Smooth muscle cell (in vitro differentiated cells): ENCODE measurements at regions not wholly inside any gene's neighbourhood (a gene's known extent, or its start where the extent isn't known, plus 50 kb on each side); places are given as distances from the start of the nearest gene placed in this dataset.

Experiments used
- DNase-seq: peaks from one replicate; lab custom pipeline; 2025; ENCODE audit not compliant: unreplicated experiment; lab: John Stamatoyannopoulos, UW
- H2AFZ ChIP-seq: fragments of 200-600 bp; sonication (generic); 2 replicates; pipeline ENCODE4 v1.6.0; 2016; ENCODE audit warnings: antibody characterized with exemption, low read depth, mild to moderate bottlenecking
- H3F3A ChIP-seq: fragments of 200-600 bp; sonication (generic); 2 replicates; pipeline ENCODE4 v1.6.0; 2017; ENCODE audit warnings: antibody characterized with exemption, low read depth
- H3K27ac ChIP-seq: fragments of 200-600 bp; sonication (generic); 2 replicates; pipeline ENCODE4 v1.5.1; 2016; ENCODE audit warnings: low read depth, mild to moderate bottlenecking
- H3K27me3 ChIP-seq: fragments of 200-600 bp; sonication (generic); 2 replicates; pipeline ENCODE4 v1.6.1; 2016; ENCODE audit warnings: low read depth, mild to moderate bottlenecking
- H3K36me3 ChIP-seq: fragments of 200-600 bp; sonication (generic); 2 replicates; pipeline ENCODE4 v1.5.1; 2016; ENCODE audit warnings: low read depth
- H3K4me1 ChIP-seq: fragments of 200-600 bp; sonication (generic); 2 replicates; pipeline ENCODE4 v1.5.1; 2016; ENCODE audit warnings: low read depth
- H3K4me2 ChIP-seq: fragments of 200-600 bp; sonication (generic); 2 replicates; pipeline ENCODE4 v1.6.0; 2016; ENCODE audit warnings: mild to moderate bottlenecking
- H3K4me3 ChIP-seq: fragments of 200-600 bp; sonication (generic); 2 replicates; pipeline ENCODE4 v1.5.1; 2016; ENCODE audit warnings: mild to moderate bottlenecking
- H3K79me2 ChIP-seq: fragments of 200-600 bp; sonication (generic); 2 replicates; pipeline ENCODE4 v1.6.0; 2016; ENCODE audit warnings: low read depth, mild to moderate bottlenecking
- H3K9ac ChIP-seq: fragments of 200-600 bp; sonication (generic); 2 replicates; pipeline ENCODE4 v1.6.0; 2016; ENCODE audit warnings: low read depth
- H3K9me3 ChIP-seq: fragments of 200-600 bp; sonication (generic); replicated peaks from 2 replicates; pipeline ENCODE4 v1.5.1; 2016; ENCODE audit warnings: low read depth
- H4K20me1 ChIP-seq: fragments of 200-600 bp; sonication (generic); 2 replicates; pipeline ENCODE4 v1.6.0; 2016; ENCODE audit warnings: low read depth
- CTCF ChIP-seq: fragments of 200-600 bp; sonication (generic); IDR thresholded peaks from 2 replicates; pipeline ENCODE4 v1.5.1; 2017; ENCODE audit warnings: borderline replicate concordance, mild to moderate bottlenecking, antibody characterized with exemption; ENCODE audit not compliant: insufficient read depth, poor library complexity, severe bottlenecking
- WGBS: methylation state at CpG from one replicate; pipeline ENCODE4 v1.1.7; 2016; ENCODE audit warnings: low lambda C conversion rate; 5-methylcytosine and 5-hydroxymethylcytosine counted together

- H3K4me2 ChIP-seq, result no peak overlapping the region
- DNase-seq, result no peak
- no peak for TF ChIP-seq CTCF
- H3K4me3 ChIP-seq, result no peak overlapping the region
- H3K9ac ChIP-seq, result no peak overlapping the region
- H4K20me1 ChIP-seq, result no peaks in the 10 kb centered on the region
- WGBS, result 88% methylated on average over 11 of the region's 11 CpGs
- no peaks in the 10 kb centered on the region for H3K79me2 ChIP-seq
- no peaks in the 10 kb centered on the region for H3K4me1 ChIP-seq
- no peak overlapping the region for H3K27ac ChIP-seq
- no peaks in the 10 kb centered on the region for H3K36me3 ChIP-seq
- no peak overlapping the region for H2AFZ ChIP-seq
- peaks cover 26% of the 10 kb centered on the region for H3K27me3 ChIP-seq
- H3K9me3 ChIP-seq, result no peaks in the 10 kb centered on the region
- no peaks in the 10 kb centered on the region for H3F3A ChIP-seq
Measured at GRCh38 chr19:30924069-30924636, 425.1 kb downstream of the TSHZ3 start.

- no peak overlapping the region for H3K27ac ChIP-seq
- no peaks in the 10 kb centered on the region for H3K36me3 ChIP-seq
- no peak for TF ChIP-seq CTCF
- no peak for DNase-seq
- WGBS, result 83% methylated on average over 4 of the region's 4 CpGs
- H3K9me3 ChIP-seq, result no peaks in the 10 kb centered on the region
- peaks cover 29% of the 10 kb centered on the region for H3K27me3 ChIP-seq
- no peak overlapping the region for H3K4me3 ChIP-seq
- H3K9ac ChIP-seq, result no peak overlapping the region
- no peak overlapping the region for H2AFZ ChIP-seq
- H4K20me1 ChIP-seq, result no peaks in the 10 kb centered on the region
- no peaks in the 10 kb centered on the region for H3K79me2 ChIP-seq
- H3K4me2 ChIP-seq, result no peak overlapping the region
- no peaks in the 10 kb centered on the region for H3F3A ChIP-seq
- no peaks in the 10 kb centered on the region for H3K4me1 ChIP-seq
Measured at GRCh38 chr19:30923621-30924020, 425.6 kb downstream of the TSHZ3 start.

DNA sequence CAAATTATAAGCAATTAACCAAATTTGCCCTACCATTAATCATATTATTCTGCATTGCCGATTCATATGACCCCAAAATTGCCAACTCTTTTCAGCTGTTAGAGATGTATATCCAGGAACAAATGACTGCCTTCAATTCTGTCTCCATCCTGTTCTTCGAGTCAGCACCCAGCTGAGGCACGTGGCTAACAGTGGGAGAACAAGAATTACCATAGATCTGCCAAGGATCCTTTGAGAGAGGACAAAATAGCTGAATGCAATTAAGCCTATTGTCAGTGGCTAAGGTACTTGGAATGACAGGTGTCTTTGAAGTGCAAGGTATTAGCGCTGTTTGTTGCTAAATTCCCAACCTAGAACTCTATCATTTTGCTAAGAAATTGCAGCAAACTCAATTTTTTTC, 426.1 kb downstream of the TSHZ3 start:
- Histone ChIP-seq H3K9ac (no peak overlapping the region), H3K4me1 (no peaks in the 10 kb centered on the region), H3K4me3 (no peak overlapping the region), H2AFZ (no peak overlapping the region), H3F3A (no peaks in the 10 kb centered on the region), H3K9me3 (no peaks in the 10 kb centered on the region), H3K79me2 (no peaks in the 10 kb centered on the region), H3K36me3 (no peaks in the 10 kb centered on the region), H3K4me2 (no peak overlapping the region), H3K27me3 (peaks cover 34% of the 10 kb centered on the region), H4K20me1 (no peaks in the 10 kb centered on the region), H3K27ac (no peak overlapping the region)
- no peak for TF ChIP-seq CTCF
- 64% methylated on average over 4 of the region's 4 CpGs for WGBS
- no peak for DNase-seq

DNA sequence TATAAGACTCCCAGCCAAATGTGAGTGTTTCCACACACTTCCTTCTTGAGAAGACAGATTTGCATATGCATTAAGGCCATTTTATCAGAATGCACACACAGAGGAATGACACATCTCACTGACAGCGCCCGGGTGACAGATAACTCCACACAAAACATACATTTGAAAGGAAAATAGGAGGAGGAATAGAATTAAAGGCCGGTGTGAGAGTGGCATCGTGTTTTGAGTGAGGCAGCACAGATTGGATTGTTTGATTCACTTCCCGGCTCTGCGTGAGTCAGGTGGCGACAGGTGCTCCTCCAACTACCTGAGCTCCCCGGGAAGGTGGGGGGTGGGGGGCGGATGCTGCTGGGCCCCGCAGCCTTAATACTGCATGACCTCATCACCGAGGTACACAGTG, 429.0 kb downstream of the TSHZ3 start:
- H3K9me3 ChIP-seq, result no peaks in the 10 kb centered on the region
- no peaks in the 10 kb centered on the region for H4K20me1 ChIP-seq
- H3K4me1 ChIP-seq, result no peaks in the 10 kb centered on the region
- H3K36me3 ChIP-seq, result no peaks in the 10 kb centered on the region
- no peaks in the 10 kb centered on the region for H3K79me2 ChIP-seq
- H3F3A ChIP-seq, result no peaks in the 10 kb centered on the region
- DNase-seq, result no peak
- H3K9ac ChIP-seq, result no peak overlapping the region
- no peak overlapping the region for H3K4me3 ChIP-seq
- no peak overlapping the region for H3K27ac ChIP-seq
- no peak overlapping the region for H3K4me2 ChIP-seq
- H2AFZ ChIP-seq, result no peak overlapping the region
- H3K27me3 ChIP-seq, result peaks cover 39% of the 10 kb centered on the region
- 82% methylated on average over 11 of the region's 11 CpGs for WGBS
- no peak for TF ChIP-seq CTCF
